H1 (cell line): ENCODE measurements at regions not wholly inside any gene's neighbourhood (a gene's known extent, or its start where the extent isn't known, plus 50 kb on each side); places are given as distances from the start of the nearest gene placed in this dataset.

Experiments used
- CTCF ChIA-PET: fragments of 300-600 bp; sonication (Branson Sonifier 250); formaldehyde crosslinking; loops from one replicate; lab custom pipeline; 2021; ENCODE audit not compliant: partially characterized antibody; lab: Charles Lee
- POLR2A ChIA-PET: fragments of 300-600 bp; sonication (Branson Sonifier 250); formaldehyde crosslinking; loops from one replicate; lab custom pipeline; 2021; ENCODE audit warnings: inconsistent platforms; ENCODE audit not compliant: partially characterized antibody; lab: Charles Lee
- DNase-seq, 2 experiments: peaks; one replicate each; pipeline versions ENCODE4 v3.0.0 to v3.0.0-alpha.2; 2010 to 2022; ENCODE audit warnings: low spot score in 2 of 2, low read depth in 1 of 2, mixed read lengths in 1 of 2
- FAIRE-seq: peaks from 2 replicates; lab custom pipeline; 2011; peaks lifted over from hg19 to GRCh38; lab: Jason Lieb, UNC
- H2AFZ ChIP-seq: 2 replicates; pipeline ENCODE4 v1.8.1; 2012; ENCODE audit warnings: low read length, inconsistent platforms
- H2AK5ac ChIP-seq: 2 replicates; pipeline ENCODE4 v1.6.1; 2013; ENCODE audit warnings: low read depth, low read length
- H2BK120ac ChIP-seq: replicated peaks from 2 replicates; pipeline ENCODE3; 2013; ENCODE audit warnings: low read depth, low read length, inconsistent platforms
- H2BK12ac ChIP-seq: 2 replicates; pipeline ENCODE4 v1.6.1; 2013; ENCODE audit warnings: low read depth, low read length
- H2BK15ac ChIP-seq: 2 replicates; pipeline ENCODE4 v1.6.1; 2013; ENCODE audit warnings: low read length
- H2BK20ac ChIP-seq: 2 replicates; pipeline ENCODE4 v1.6.1; 2013; ENCODE audit warnings: low read length
- H2BK5ac ChIP-seq: 2 replicates; pipeline ENCODE4 v1.6.1; 2013; ENCODE audit warnings: low read depth, low read length
- H3K14ac ChIP-seq: 2 replicates; pipeline ENCODE4 v1.6.1; 2013; ENCODE audit warnings: inconsistent platforms; ENCODE audit not compliant: insufficient read length
- H3K18ac ChIP-seq: 2 replicates; pipeline ENCODE4 v1.6.1; 2013; ENCODE audit warnings: low read length; ENCODE audit errors: extremely low read depth
- H3K23ac ChIP-seq: 2 replicates; pipeline ENCODE4 v1.6.1; 2013; ENCODE audit warnings: inconsistent platforms; ENCODE audit not compliant: insufficient read length
- H3K23me2 ChIP-seq: 2 replicates; pipeline ENCODE4 v1.6.1; 2013; ENCODE audit warnings: low read depth, low read length
- H3K27ac ChIP-seq: 2 replicates; pipeline ENCODE4 v1.6.1; 2011; ENCODE audit warnings: low read depth, low read length, inconsistent platforms
- H3K27me3 ChIP-seq, 4 experiments: replicated peaks in 1 of 4; 1 replicate in 1 of 4; 2 replicates in 3 of 4; pipeline versions ENCODE4 v1.6.1 to v1.8.1; 2011 to 2013; ENCODE audit warnings: low read length in 3 of 4, mild to moderate bottlenecking in 3 of 4, inconsistent platforms in 2 of 4, mixed read lengths in 2 of 4, moderate library complexity in 1 of 4; ENCODE audit not compliant: control insufficient read depth in 3 of 4, insufficient read depth in 3 of 4; ENCODE audit errors: extremely low read depth in 1 of 4
- H3K36me3 ChIP-seq, 4 experiments: 2 replicates each; pipeline versions ENCODE4 v1.6.1 to v1.8.1; 2011 to 2013; ENCODE audit warnings: mild to moderate bottlenecking in 4 of 4, low read length in 3 of 4, moderate library complexity in 2 of 4, control low read depth in 1 of 4, inconsistent platforms in 1 of 4; ENCODE audit not compliant: insufficient read depth in 4 of 4, control insufficient read depth in 2 of 4
- H3K4ac ChIP-seq: replicated peaks from 2 replicates; pipeline ENCODE3; 2013; ENCODE audit warnings: low read length, low read depth, mixed read lengths, inconsistent platforms; ENCODE audit not compliant: insufficient read length
- H3K4me1 ChIP-seq, 4 experiments: replicated peaks in 1 of 4; 1 replicate in 1 of 4; 2 replicates in 3 of 4; pipeline versions ENCODE4 v1.6.1 to v1.8.1; 2011 to 2013; ENCODE audit warnings: low read length in 3 of 4, inconsistent platforms in 2 of 4, mixed read lengths in 1 of 4; ENCODE audit not compliant: insufficient read depth in 4 of 4, control insufficient read depth in 3 of 4
- H3K4me2 ChIP-seq, 2 experiments: 2 replicates each; pipeline versions ENCODE4 v1.6.1 to v1.8.1; 2011 to 2013; ENCODE audit warnings: low read depth in 2 of 2, low read length in 2 of 2, control low read depth in 1 of 2, inconsistent platforms in 1 of 2, mild to moderate bottlenecking in 1 of 2; ENCODE audit not compliant: insufficient read depth in 1 of 2
- H3K4me3 ChIP-seq, 4 experiments: fragments of 200-600, 300-600 bp in 1 of 4; sonication (generic), shearing (Covaris generic), sonication (Bioruptor Twin) in 1 of 4; 2 replicates each; pipeline versions ENCODE4 v1.5.1 to v1.8.1; 2011 to 2016; ENCODE audit warnings: low read length in 4 of 4, low read depth in 3 of 4, control low read depth in 2 of 4, inconsistent platforms in 2 of 4, mild to moderate bottlenecking in 2 of 4, mixed read lengths in 1 of 4, moderate library complexity in 1 of 4; ENCODE audit not compliant: insufficient read depth in 2 of 4; ENCODE audit errors: extremely low read depth in 1 of 4
- H3K56ac ChIP-seq: replicated peaks from 2 replicates; pipeline ENCODE3; 2013; ENCODE audit warnings: low read depth, mild to moderate bottlenecking, mixed read lengths, low read length, inconsistent platforms; ENCODE audit not compliant: insufficient read length
- H3K79me1 ChIP-seq: 2 replicates; pipeline ENCODE4 v1.6.1; 2013; ENCODE audit warnings: low read depth, low read length, control low read depth
- H3K79me2 ChIP-seq, 2 experiments: 2 replicates each; pipeline versions ENCODE4 v1.6.1 to v1.8.1; 2012 to 2013; ENCODE audit warnings: low read length in 2 of 2, mild to moderate bottlenecking in 2 of 2, inconsistent platforms in 1 of 2; ENCODE audit not compliant: insufficient read depth in 2 of 2, control insufficient read depth in 1 of 2
- H3K9ac ChIP-seq, 4 experiments: replicated peaks in 1 of 4; 1 replicate in 1 of 4; 2 replicates in 3 of 4; pipeline versions ENCODE4 v1.6.1 to v1.8.1; 2011 to 2013; ENCODE audit warnings: low read depth in 3 of 4, low read length in 3 of 4, control low read depth in 2 of 4, mild to moderate bottlenecking in 2 of 4, moderate library complexity in 2 of 4, inconsistent platforms in 1 of 4; ENCODE audit errors: extremely low read depth in 1 of 4
- H3K9me3 ChIP-seq, 2 experiments: 2 replicates each; pipeline versions ENCODE4 v1.6.1 to v1.8.1; 2012 to 2013; ENCODE audit warnings: mild to moderate bottlenecking in 2 of 2, moderate library complexity in 2 of 2, control low read depth in 1 of 2, inconsistent platforms in 1 of 2, low read depth in 1 of 2, low read length in 1 of 2, mixed read lengths in 1 of 2; ENCODE audit not compliant: insufficient read depth in 2 of 2
- H4K20me1 ChIP-seq, 2 experiments: replicated peaks in 1 of 2; 2 replicates each; pipeline versions ENCODE3 to v1.8.1; 2011 to 2013; ENCODE audit warnings: inconsistent platforms in 2 of 2, low read length in 2 of 2, mild to moderate bottlenecking in 1 of 2; ENCODE audit not compliant: insufficient read depth in 2 of 2, control insufficient read depth in 1 of 2
- H4K5ac ChIP-seq: 2 replicates; pipeline ENCODE4 v1.6.1; 2013; ENCODE audit warnings: low read length, low read depth, mixed read lengths, inconsistent platforms; ENCODE audit not compliant: insufficient read length
- H4K8ac ChIP-seq: 2 replicates; pipeline ENCODE4 v1.8.0; 2013; ENCODE audit warnings: mild to moderate bottlenecking, moderate library complexity, low read length, inconsistent platforms; ENCODE audit not compliant: insufficient read depth; ENCODE audit errors: extremely low read depth
- H4K91ac ChIP-seq: replicated peaks from 2 replicates; pipeline ENCODE3; 2013; ENCODE audit warnings: low read length, mixed read lengths, inconsistent platforms; ENCODE audit not compliant: insufficient read length
- EGR1 ChIP-seq: IDR thresholded peaks from 2 replicates; pipeline ENCODE4 v1.6.1; 2011; ENCODE audit warnings: low read depth, low read length, borderline replicate concordance
- RXRA ChIP-seq: IDR thresholded peaks from 2 replicates; pipeline ENCODE4 v1.6.1; 2011; ENCODE audit warnings: low read depth, mild to moderate bottlenecking, low read length, moderate library complexity; ENCODE audit not compliant: insufficient read depth
- WGBS, 2 experiments: shearing (Covaris generic) in 1 of 2; methylation state at CpG; one replicate each; pipeline versions ENCODE4 v1.1.6 to v1.1.7; 2013 to 2015; ENCODE audit warnings: low lambda C conversion rate in 2 of 2, mixed read lengths in 2 of 2, inconsistent platforms in 1 of 2, low coverage in 1 of 2, missing lambda C conversion rate in 1 of 2; ENCODE audit not compliant: insufficient replicate concordance in 2 of 2, insufficient coverage in 1 of 2, insufficient read length in 1 of 2; ENCODE audit errors: extremely low coverage in 1 of 2, missing lambda C conversion rate in 1 of 2; 5-methylcytosine and 5-hydroxymethylcytosine counted together

GRCh38 chr12:74775276-74775675 is 237.6 kb downstream of the ATXN7L3B start:
- Histone ChIP-seq H2BK120ac (no peak overlapping the region), H2BK5ac (no peak overlapping the region), H3K4ac (no peak overlapping the region), H3K79me2 (no peaks in the 10 kb centered on the region), H4K8ac (no peak overlapping the region), H3K27me3 (no peaks in the 10 kb centered on the region), H3K18ac (no peak overlapping the region), H3K4me1 (no peaks in the 10 kb centered on the region), H3K9ac (no peak overlapping the region), H2AFZ (no peak overlapping the region), H3K4me3 (no peak overlapping the region), H2BK20ac (no peak overlapping the region), H4K20me1 (no peaks in the 10 kb centered on the region), H3K23ac (no peak overlapping the region), H4K91ac (no peak overlapping the region), H3K4me2 (no peak overlapping the region), H2BK12ac (no peak overlapping the region), H3K14ac (no peak overlapping the region), H2BK15ac (no peak overlapping the region), H4K5ac (no peak overlapping the region), H3K56ac (no peak overlapping the region), H2AK5ac (no peak overlapping the region)
- FAIRE-seq (no peak), DNase-seq (no peak)
- 91% methylated on average over 1 of the region's 1 CpG; no CpG with 5 or more reads in 1 of the 2 experiments for WGBS, 2 experiments
- POLR2A ChIA-PET: no interaction called here
- no peak for TF ChIP-seq RXRA
- TF ChIP-seq EGR1: no peak
- TF ChIP-seq, all 59 proteins: peak for 0
- H3K23me2 ChIP-seq: no peaks in the 10 kb centered on the region
- CTCF ChIA-PET: no interaction called here
- no peaks in the 10 kb centered on the region for H3K79me1 ChIP-seq
- H3K36me3 ChIP-seq: no peaks in the 10 kb centered on the region
- no peaks in the 10 kb centered on the region for H3K9me3 ChIP-seq
- no peak overlapping the region for H3K27ac ChIP-seq
